ENCODE measurements at regions not wholly inside any gene's neighbourhood (a gene's known extent, or its start where the extent isn't known, plus 50 kb on each side); places are given as distances from the start of the nearest gene placed in this dataset.

GRCh38 chr2:196284866-196285557, 113.6 kb upstream of the STK17B start:
- TF ChIP-seq CAMTA2 (CRISPR knock-in tag; conservative IDR thresholded peaks at IDR 0.05) (no peak), POLR2A (conservative IDR thresholded peaks at IDR 0.05) (no peak), RNF2 (IDR thresholded peaks at IDR 0.05) (no peak), ARID3A (IDR thresholded peaks at IDR 0.05; ENCODE audit: borderline replicate concordance, low read depth, low read length) (no peak), THAP7 (CRISPR knock-in tag; IDR thresholded peaks at IDR 0.05) (no peak), CTCF (IDR thresholded peaks at IDR 0.05 in 2 of 3, conservative IDR thresholded peaks at IDR 0.05 in 1 of 3; ENCODE audit: insufficient read depth in 2 of 3, low read depth in 1 of 3, low read length in 3 of 3) (no peak), POLR2AphosphoS5 (IDR thresholded peaks at IDR 0.05; ENCODE audit: control insufficient read depth, insufficient read depth, low read depth, low read length) (no peak), TEAD4 (IDR thresholded peaks at IDR 0.05; ENCODE audit: low read length) (no peak), TEAD4 (CRISPR knock-in tag; IDR thresholded peaks at IDR 0.05; ENCODE audit: borderline replicate concordance) (no peak), EP300 (IDR thresholded peaks at IDR 0.05; ENCODE audit: low read length) (no peak), NRF1 (conservative IDR thresholded peaks at IDR 0.05 in 1 of 2, IDR thresholded peaks at IDR 0.05 in 1 of 2) (no peak)
